Stimulated activated CD8-positive, alpha-beta memory T cell treated with anti-CD3 and anti-CD28 coated beads, Interleukin-4, amount 100 ng/mL, for 48 hours (primary cell): ENCODE measurements at regions not wholly inside any gene's neighbourhood (a gene's known extent, or its start where the extent isn't known, plus 50 kb on each side); places are given as distances from the start of the nearest gene placed in this dataset.

Source experiments
- DNase-seq: peaks from one replicate; pipeline ENCODE4 v3.0.0-alpha.2; 2020

GRCh38 chr12:24255920-24256665 lies 306.6 kb upstream of the SOX5 start:
- no peak for DNase-seq

- DNase-seq = no peak
Observed at GRCh38 chr12:24252602-24253001, 303.1 kb upstream of the SOX5 start.

DNA sequence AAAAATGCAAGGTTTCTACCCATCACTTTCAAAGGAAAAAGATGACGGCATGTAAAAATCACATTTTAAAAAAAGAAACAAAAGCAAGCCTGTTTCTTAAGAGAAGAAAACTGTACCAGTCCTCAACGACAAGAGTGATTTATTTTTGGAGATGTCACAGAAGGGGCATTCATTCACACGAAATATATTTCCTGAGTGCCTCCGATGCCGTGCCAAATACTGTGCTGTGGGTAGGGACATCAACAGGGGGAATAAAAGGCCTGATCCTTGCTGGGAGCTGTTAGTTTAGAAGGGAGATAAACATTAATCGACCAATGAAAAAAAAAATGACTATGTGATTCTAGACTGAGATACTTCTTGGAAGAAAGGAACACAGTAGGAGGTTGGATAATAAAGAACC lies 297.5 kb upstream of the SOX5 start:
- no peak for DNase-seq

DNA sequence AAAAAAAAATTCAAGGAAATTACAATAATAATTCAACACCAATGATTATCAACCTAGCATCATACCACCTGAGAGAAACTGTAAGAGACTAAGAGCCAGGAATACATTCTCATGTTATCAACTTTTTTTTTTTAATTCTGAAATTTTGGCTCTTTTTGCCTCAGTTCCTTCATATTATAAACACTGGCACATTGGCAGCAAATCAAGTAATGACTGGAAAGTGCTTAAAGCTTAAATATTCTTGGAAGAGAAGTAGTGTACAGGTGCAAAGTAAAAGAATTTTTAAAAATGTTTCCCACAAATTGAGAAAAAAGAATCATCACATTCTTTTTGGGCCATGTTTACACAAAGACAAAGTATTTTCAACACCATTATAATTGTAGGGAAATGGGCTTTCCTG lies 296.9 kb upstream of the SOX5 start:
- no peak for DNase-seq

- no peak for DNase-seq
Observed at GRCh38 chr12:24244801-24245200, 295.3 kb upstream of the SOX5 start.

GRCh38 chr12:24244231-24244630 lies 294.8 kb upstream of the SOX5 start:
- DNase-seq = no peak

DNA sequence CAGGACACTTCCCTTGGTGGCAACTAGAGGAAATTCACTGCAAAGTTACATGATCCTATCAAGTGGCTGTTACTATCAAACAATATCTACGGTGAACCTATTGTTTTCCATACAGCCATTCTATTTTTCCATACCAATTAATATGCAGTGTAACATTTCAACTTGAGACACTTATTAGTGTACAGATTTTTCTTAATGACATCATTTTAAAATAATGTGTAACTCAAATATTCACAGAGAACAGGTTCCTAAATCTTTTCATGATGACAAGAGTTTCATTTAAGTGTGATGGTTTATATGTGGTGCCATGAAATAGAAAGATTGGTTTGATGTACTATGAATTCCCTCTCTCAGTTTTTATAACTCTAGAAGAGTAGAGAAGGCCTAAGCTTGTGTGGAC lies 291.2 kb upstream of the SOX5 start:
- DNase-seq = no peak

DNA sequence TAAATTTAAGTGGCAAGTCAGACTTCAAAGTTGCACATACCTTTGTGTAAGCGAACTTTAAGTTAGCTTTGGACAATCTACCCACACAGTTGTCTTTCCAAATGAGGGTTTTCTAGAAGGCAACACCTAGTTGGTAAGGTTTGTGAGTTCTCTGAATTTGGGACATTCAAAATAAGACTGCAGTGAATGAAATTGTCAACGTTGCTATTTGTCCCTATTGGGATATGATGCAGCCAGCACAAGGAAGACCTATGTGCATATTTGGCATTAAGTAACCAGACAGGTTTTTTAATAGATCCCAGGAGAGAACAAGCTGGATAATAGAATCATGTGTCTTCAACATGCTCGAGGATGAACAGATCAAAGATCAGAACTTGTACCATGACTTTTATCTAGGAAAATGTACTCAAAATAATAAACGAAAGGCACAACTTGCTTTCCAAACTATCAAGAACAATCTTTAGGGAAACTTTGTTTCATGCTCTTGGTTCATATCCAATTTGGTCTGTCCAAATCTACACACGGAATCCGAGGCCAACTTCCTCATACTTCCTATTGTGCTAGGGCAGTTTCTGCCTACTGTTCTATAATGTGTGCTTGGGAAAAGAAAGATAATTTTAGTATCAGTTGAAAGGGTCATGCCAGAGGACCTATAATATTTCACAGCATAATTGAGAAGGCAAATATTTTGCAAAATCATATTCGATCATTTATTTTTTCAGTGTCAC lies 284.2 kb upstream of the SOX5 start:
- no peak for DNase-seq

GRCh38 chr12:24232531-24232930 lies 283.1 kb upstream of the SOX5 start:
- no peak for DNase-seq

DNA sequence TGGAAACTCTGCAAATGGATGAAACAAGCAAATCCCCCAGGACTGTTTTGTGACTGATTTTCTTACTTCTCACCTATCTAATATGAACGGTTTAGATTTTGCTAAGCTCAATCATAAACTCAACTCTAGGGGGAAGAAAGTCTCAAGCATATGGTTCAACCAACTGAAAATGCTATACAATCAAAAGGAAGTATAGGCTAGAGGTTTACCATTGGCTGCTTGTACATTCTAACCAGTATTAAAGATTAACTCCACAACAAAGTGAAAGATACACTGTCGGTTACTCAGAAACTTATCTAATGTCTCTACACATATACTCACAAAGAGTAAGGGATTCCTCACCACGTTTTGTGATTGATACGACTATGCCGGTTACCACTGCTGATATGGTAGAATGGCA lies 281.8 kb upstream of the SOX5 start:
- DNase-seq = no peak

GRCh38 chr12:24230061-24230701 lies 280.7 kb upstream of the SOX5 start:
- no peak for DNase-seq

GRCh38 chr12:24229031-24229700 lies 279.7 kb upstream of the SOX5 start:
- no peak for DNase-seq

- DNase-seq = no peak
Observed at GRCh38 chr12:24228371-24228770, 278.9 kb upstream of the SOX5 start.

DNA sequence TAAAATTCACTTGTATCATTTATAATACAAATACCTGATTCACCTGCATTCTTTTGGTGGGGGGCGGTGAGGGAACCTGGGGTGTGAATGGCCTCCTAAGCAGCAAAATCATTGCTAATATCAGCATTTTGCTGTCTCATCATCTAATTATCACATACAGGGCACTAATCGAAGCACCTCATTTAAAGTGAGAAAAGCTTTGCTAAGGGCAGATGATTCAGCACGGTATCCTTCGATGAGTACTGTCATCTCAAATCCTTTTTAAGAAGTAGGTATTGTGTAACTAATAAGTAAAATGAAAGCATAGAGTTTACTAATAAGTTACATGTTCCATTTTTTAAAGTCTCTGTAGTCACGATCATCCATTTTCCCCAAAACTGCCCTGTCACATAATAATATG lies 278.1 kb upstream of the SOX5 start:
- no peak for DNase-seq

- no peak for DNase-seq
Observed at GRCh38 chr12:24226745-24227350, 277.4 kb upstream of the SOX5 start.

- DNase-seq = no peak
Observed at GRCh38 chr12:24224401-24224800, 274.9 kb upstream of the SOX5 start.

GRCh38 chr12:24223926-24224325 lies 274.5 kb upstream of the SOX5 start:
- no peak for DNase-seq

DNA sequence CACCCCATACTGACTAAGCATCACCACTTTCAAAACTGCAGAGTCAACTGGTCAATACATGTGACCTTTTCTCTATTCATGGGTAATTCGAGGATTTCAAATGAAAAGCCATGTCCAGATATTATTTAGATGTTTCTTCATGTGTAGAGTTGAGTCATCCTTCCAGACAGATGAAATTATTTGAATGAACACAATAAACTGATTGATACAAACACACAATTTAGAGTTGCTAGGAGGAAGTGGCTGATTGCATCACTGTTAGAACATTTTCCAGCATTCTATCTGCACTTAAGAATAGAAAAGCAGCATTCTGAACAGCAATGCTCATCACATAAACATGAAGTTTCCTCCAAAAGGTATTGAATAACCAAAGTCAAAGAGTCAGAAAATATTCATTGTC lies 273.5 kb upstream of the SOX5 start:
- no peak for DNase-seq

- DNase-seq = no peak
Observed at GRCh38 chr12:24212496-24212895, 263.0 kb upstream of the SOX5 start.

DNA sequence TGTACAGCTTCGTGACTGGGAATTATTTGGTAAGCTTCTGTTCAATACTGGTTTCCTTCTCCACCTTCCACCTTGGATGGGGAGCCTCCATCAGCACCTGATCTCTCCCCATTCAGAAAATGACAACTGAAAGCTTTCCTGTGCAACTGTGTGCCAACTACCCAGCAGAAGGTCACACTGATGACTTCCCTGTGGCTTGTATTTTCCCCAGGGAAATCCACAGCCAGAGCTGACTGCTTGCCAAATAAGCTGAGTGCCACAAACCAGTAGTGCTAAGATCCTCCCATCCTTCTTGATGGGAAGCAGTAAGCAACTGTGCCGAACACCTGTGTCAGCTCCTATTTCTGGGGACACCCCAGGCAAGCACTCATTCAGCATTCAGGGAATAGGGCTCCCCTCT lies 257.2 kb upstream of the SOX5 start:
- DNase-seq = no peak

- no peak for DNase-seq
Observed at GRCh38 chr12:24201258-24201970, 251.9 kb upstream of the SOX5 start.

DNA sequence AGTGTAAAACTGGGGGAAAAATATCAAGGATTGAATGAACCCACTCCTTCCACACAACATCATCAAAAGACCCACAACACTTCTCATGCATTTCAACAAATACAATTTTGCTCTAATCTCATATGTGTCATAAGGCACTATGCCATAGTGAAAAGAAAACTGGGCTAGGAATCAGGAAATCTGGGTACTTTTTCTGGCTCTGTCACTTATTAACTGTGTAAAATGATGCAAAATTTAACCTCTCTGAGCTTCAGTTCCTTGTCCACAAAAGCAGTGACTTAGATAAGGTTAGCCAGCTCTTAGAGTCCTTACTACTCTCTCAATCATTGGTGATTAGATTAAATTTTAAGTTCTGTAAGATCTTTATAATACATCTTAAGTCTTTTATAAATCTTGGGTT lies 250.5 kb upstream of the SOX5 start:
- no peak for DNase-seq
